A549 (cell line): ENCODE measurements at regions not wholly inside any gene's neighbourhood (a gene's known extent, or its start where the extent isn't known, plus 50 kb on each side); places are given as distances from the start of the nearest gene placed in this dataset.

ENCODE experiments used
- BHLHE40 ChIP-seq: IDR thresholded peaks from 2 replicates; pipeline ENCODE4 v1.6.1; 2012; ENCODE audit warnings: low read depth, low read length, inconsistent platforms
- CBX2 ChIP-seq: fragments of 200-600 bp; sonication (generic); IDR thresholded peaks from 2 replicates; pipeline ENCODE4 v1.6.1; 2016; ENCODE audit warnings: low read depth, mild to moderate bottlenecking, borderline replicate concordance
- CHD2 ChIP-seq: fragments of 150-350 bp; IDR thresholded peaks from 2 replicates; pipeline ENCODE4 v1.6.1; 2014; ENCODE audit warnings: low read length; ENCODE audit not compliant: partially characterized antibody
- EP300 ChIP-seq, 2 experiments: fragments of >200 bp; sonication (Bioruptor Twin); formaldehyde crosslinking; IDR thresholded peaks; 2 replicates in 1 of 2; 3 replicates in 1 of 2; pipeline ENCODE4 v1.6.1; 2016 to 2017
- JUN ChIP-seq, 2 experiments: fragments of >200 bp; sonication (Bioruptor Twin); formaldehyde crosslinking; IDR thresholded peaks; 2 replicates in 1 of 2; 3 replicates in 1 of 2; pipeline ENCODE4 v1.6.1; 2016 to 2017
- KDM1A ChIP-seq: fragments of 200-600 bp; sonication (generic); IDR thresholded peaks from 2 replicates; pipeline ENCODE4 v1.6.1; 2016; ENCODE audit warnings: low read depth, mild to moderate bottlenecking
- POLR2A ChIP-seq: IDR thresholded peaks from 2 replicates; pipeline ENCODE4 v1.6.1; 2012; ENCODE audit warnings: mild to moderate bottlenecking, low read length
- POLR2AphosphoS2 ChIP-seq: conservative IDR thresholded peaks from 2 replicates; pipeline ENCODE4 v1.6.1; 2012; ENCODE audit warnings: low read length, improper control_type of control experiment, inconsistent platforms
- TP53 ChIP-seq: fragments of 250-450 bp; sonication (Bioruptor Pico); IDR thresholded peaks from 2 replicates; pipeline ENCODE4 v1.5.0; 2021; ENCODE audit warnings: mild to moderate bottlenecking, moderate library complexity
- ZC3H11A ChIP-seq: fragments of 450-650 bp; IDR thresholded peaks from 2 replicates; pipeline ENCODE4 v1.6.1; 2014; ENCODE audit warnings: antibody characterized with exemption, mild to moderate bottlenecking
- ZNF302 ChIP-seq: fragments of 250-450 bp; sonication (Bioruptor Pico); IDR thresholded peaks from 2 replicates; pipeline ENCODE4 v1.9.0; 2021; ENCODE audit warnings: inconsistent platforms, mild to moderate bottlenecking, moderate library complexity
- TF ChIP-seq, protein P1 (sequence below): fragments of >200 bp; sonication (Bioruptor Twin); formaldehyde crosslinking; IDR thresholded peaks from 3 replicates; pipeline ENCODE4 v1.5.1; 2016

DNA sequence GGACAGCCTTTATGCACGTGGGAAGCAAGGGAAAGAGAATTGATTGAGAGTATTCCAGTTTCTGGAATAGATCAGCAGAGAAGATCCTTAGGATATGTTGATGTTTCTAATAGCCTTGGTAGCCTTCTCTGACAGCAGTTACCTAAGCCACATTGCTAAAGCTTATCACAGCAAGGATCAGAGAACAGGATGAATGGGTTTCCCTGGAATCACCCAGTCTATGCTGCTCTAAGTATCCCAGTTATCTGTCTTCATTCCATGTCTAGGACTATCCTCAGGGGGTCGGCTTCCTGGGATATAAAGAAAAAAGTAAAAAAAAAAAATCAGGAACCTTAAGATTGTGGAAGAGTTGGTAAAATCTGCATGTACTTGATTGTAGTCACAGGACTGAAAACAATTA lies 352.0 kb upstream of the AKR1E2 start:
- TF ChIP-seq ZNF302 (no peak), CHD2 (no peak), ZC3H11A (no peak), JUN (IDR thresholded peaks at IDR 0.05) (no peak), BHLHE40 (no peak), EP300 (IDR thresholded peaks at IDR 0.05) (no peak), CBX2 (no peak), TP53 (no peak), POLR2A (no peak), POLR2AphosphoS2 (no peak), KDM1A (no peak)
- TF ChIP-seq, protein P1, sequence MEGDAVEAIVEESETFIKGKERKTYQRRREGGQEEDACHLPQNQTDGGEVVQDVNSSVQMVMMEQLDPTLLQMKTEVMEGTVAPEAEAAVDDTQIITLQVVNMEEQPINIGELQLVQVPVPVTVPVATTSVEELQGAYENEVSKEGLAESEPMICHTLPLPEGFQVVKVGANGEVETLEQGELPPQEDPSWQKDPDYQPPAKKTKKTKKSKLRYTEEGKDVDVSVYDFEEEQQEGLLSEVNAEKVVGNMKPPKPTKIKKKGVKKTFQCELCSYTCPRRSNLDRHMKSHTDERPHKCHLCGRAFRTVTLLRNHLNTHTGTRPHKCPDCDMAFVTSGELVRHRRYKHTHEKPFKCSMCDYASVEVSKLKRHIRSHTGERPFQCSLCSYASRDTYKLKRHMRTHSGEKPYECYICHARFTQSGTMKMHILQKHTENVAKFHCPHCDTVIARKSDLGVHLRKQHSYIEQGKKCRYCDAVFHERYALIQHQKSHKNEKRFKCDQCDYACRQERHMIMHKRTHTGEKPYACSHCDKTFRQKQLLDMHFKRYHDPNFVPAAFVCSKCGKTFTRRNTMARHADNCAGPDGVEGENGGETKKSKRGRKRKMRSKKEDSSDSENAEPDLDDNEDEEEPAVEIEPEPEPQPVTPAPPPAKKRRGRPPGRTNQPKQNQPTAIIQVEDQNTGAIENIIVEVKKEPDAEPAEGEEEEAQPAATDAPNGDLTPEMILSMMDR, result no peak
